SU-DHL-6 (cell line): ENCODE measurements at regions not wholly inside any gene's neighbourhood (a gene's known extent, or its start where the extent isn't known, plus 50 kb on each side); places are given as distances from the start of the nearest gene placed in this dataset.

Experiments used
- EZH2phosphoT487 ChIP-seq: fragments of 200-600 bp; sonication (generic), shearing (Covaris generic); conservative IDR thresholded peaks from 2 replicates; pipeline ENCODE4 v1.6.1; 2018; ENCODE audit warnings: mild to moderate bottlenecking, antibody characterized with exemption, low read length, moderate library complexity, mixed read lengths
- TF ChIP-seq, protein P1 (sequence below): fragments of 200-600 bp; sonication (generic); IDR thresholded peaks from one replicate; pipeline ENCODE4 v1.5.1; 2017; ENCODE audit warnings: antibody characterized with exemption, mild to moderate bottlenecking, low read length, moderate library complexity; ENCODE audit not compliant: insufficient read depth, poor library complexity, severe bottlenecking

DNA sequence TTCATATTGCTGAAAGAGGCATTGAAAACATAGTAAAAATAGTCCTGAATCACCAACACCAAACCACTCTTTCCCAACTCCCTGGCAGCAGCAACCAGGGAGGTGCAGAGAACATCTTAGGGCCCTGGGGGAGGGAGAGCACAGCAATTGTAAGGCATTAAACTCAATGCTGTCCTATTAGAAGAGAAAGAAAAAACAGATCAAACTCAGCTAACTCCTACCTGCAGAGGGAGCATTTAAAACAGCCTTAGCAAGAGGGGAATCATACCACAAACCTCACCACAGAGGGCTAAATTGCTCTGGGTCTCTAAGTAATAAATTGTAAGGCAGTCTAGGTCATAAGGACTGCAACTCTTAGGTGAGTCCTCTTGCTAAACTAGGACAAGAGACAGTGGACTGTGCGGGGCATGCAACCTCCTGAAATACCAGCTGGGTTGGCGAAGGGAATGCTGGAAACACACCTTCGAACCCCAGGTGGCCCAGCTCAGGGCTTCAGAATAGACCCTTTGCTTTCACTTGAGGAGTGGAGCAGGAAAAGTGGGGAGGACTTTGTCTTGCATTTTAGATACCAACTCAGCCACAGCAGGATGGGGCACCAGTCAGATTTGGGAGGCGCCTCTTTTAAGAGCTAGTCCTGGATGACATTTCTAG is 697.1 kb upstream of the FAT3 start:
- TF ChIP-seq, protein P1, sequence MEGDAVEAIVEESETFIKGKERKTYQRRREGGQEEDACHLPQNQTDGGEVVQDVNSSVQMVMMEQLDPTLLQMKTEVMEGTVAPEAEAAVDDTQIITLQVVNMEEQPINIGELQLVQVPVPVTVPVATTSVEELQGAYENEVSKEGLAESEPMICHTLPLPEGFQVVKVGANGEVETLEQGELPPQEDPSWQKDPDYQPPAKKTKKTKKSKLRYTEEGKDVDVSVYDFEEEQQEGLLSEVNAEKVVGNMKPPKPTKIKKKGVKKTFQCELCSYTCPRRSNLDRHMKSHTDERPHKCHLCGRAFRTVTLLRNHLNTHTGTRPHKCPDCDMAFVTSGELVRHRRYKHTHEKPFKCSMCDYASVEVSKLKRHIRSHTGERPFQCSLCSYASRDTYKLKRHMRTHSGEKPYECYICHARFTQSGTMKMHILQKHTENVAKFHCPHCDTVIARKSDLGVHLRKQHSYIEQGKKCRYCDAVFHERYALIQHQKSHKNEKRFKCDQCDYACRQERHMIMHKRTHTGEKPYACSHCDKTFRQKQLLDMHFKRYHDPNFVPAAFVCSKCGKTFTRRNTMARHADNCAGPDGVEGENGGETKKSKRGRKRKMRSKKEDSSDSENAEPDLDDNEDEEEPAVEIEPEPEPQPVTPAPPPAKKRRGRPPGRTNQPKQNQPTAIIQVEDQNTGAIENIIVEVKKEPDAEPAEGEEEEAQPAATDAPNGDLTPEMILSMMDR = no peak
- TF ChIP-seq EZH2phosphoT487 = no peak
